DMS 273 (cell line): ENCODE measurements at regions not wholly inside any gene's neighbourhood (a gene's known extent, or its start where the extent isn't known, plus 50 kb on each side); places are given as distances from the start of the nearest gene placed in this dataset.
A peak's percentile ranks its signal among the peaks of the same experiment; 100 is the strongest.

Experiments used
- DNase-seq: peaks from one replicate; lab custom pipeline; 2025; ENCODE audit not compliant: unreplicated experiment; lab: John Stamatoyannopoulos, UW

DNA sequence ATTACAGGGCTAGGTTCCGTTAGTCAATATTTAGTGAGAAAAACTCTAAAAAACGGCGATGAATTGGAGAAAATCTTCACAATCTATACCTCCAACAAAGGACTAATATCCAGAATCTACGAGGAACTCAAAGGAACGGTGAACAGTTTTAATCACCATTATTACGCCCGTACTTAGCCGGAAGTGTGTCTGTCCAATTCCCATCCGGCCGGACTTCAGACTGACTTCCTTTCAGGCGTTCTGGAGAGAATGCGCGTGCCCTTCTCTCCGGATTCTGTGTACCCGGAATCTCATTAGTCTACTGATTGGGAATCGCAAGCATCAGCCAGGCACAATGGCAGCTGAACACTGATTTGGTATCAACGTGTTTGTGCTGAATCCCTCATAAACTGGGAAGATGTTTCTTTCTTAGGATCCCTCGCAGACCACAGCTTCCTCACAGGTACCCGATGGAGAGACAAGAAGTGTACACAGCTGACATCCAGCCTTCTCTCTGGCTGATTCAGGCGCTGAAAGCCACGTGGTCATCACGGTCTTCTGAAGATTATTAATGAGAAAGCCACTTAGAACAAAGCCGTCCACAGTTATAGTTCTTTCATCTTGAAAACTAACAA lies 239.9 kb downstream of the ZNF516 start:
- DNase-seq: no peak

DNA sequence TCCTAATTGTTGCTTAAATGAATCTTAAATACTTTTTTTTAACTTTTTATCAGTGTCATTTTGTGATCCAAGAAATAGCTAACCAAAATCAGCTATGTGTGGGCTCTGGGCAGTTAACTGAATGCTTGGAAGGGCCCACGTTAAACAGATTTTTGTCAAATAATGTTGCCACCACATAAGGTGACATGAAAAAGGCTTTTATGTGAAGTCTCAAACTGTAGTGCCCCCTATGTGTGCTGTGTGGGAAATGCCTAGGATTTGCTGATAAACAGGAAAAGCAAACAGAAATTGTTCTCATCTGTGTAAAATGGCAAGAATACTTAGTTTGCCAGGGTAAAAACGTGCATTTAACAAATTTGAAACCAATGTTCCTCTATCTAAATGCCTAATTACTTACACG lies 242.2 kb downstream of the ZNF516 start:
- DNase-seq: peak; percentile 12

DNA sequence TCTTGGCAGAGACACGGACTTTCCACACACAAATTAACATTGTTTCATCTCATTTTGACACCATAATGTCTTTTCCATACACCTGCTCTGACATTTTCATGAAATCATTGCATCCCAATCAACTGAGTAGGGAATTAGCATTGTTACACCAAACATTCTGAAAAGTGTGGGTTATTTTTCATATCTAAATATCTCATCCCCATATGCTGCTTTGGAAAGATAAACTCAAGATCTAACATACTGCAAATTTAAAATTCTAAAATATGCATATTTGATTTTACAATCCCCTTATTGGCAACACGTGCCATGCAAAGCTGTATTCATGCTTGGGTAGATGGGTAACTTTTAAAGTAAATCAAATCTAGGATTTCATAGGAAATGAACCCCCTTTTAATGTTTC lies 242.9 kb downstream of the ZNF516 start:
- DNase-seq: no peak

DNA sequence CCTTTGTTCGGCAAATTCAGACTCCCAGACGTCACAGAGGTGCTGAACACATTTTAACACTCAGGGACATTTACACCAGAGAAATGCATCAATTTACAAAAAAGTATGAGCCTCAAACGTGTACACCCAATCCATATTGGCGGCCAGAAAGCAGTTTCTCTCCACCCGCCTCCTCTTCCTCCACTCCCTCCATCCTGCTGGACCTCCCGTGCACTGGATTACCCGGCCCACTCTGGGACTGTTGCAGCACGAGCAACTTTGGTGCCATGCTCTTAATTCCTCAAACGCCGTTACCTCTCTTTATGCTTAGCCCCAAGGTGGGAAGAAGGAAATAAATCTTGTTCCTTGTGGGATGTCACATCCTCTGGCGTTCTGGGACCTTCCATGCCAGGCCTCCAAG lies 243.4 kb downstream of the ZNF516 start:
- DNase-seq: no peak

DNA sequence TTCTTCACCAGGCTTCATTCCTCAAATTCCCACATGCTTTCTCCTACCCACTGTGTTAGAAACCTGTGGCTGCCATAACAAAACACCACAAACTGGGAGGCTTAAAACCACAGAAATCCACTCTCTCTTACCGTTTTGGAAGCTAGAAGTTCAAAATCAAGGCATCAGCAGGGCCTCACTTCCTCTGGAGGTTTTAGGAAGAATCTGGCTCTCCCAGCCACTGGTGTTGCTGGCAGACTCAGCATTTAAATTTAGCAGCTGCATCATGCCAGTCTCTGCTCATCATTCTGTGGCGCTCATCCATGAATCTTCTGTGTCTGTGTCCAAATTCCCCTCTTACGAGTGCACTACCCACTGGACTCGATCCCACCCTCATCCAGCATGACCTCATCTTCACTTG lies 248.5 kb downstream of the ZNF516 start:
- DNase-seq: no peak

DNA sequence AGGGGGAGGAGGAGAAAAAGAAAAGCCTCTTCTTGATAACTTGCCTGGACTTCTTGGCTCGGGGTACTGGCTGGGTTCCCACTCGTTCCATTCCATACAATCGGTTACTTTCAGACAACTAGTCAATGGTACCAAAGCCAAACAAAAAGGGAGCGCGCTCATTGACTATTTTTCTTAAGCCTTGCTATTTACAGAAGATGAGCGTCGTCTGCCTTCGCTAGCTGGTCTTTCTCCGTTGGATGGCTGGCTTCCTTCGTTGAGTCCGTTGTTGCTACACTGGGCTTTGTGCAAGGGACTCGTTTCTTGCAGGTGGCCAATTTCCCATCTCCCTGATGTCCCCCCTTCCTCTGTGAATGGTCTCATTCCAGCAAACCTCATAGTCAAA lies 260.4 kb downstream of the ZNF516 start:
- no peak for DNase-seq

DNA sequence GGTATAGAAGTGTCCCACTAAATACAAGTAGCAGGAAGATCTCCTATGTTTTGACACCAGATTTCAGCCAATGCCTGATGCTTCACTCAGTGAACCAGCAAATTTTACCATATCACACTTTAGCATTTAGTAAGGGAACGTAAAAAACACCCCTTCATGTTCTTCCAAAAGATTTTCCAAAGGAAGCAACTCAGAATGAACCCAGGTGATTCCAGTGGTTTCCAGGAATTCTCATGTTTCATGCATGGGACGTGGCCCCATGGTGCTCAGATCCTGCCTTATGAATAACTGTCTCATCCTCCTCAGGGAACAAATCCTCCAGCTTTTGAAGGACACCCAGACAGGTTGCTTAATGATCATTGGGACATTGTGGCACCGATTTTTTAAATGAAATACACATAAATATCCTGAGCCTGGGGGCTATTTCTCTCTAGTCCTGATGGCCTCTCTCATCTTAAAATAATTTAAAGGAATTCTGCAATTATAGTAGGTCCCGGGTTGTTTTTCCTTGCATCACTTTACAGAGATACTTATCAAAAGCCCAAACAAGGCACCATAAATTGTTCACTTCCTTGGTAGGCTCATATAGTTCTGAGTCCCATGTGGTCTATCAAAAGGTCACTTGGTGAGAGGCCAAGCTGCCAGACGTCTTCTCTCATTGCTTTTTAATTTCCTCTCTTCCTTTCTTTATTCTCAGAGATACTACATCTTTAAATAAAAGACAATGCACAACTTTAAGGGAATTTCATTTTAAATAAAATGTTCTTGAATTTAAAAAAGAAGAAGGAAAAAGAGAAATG lies 261.0 kb downstream of the ZNF516 start:
- no peak for DNase-seq

DNA sequence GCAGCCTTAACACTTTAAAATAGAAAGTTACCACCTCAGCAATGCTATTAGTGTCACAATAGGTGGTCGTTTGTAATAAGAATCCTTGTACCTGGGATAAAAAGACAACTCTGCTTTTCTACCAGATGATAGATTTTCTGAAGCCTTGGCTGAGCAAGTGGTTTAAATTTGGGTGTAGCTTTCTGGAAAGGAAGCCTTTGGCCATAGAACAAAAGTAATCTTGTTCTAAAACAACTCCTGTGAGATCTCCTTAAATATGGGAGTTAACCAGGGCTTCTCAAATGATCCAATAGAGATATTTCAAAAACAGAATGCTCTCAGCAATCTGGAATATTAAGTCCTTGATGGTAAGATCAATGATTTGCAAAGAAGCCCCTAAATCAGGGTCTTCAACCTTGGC lies 261.6 kb downstream of the ZNF516 start:
- no peak for DNase-seq

DNA sequence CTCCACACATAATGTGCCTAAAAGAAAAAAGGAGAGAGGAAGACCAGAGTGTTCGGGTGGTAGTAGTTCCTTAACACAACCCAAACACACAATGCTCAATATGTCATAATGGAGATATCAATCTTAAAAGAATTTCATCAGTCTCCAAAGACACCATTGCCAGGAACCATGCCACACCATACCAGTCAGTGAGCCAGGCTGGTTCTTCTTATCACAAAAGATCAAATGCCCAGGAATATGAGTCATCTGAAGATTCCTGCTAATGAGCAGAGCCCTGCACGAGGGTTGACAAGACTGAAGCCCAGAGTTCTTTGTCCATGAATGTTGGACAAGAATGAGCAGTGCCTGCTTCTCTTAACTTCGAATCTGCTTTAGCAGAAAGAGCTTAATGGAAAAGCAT lies 262.3 kb downstream of the ZNF516 start:
- DNase-seq: no peak

DNA sequence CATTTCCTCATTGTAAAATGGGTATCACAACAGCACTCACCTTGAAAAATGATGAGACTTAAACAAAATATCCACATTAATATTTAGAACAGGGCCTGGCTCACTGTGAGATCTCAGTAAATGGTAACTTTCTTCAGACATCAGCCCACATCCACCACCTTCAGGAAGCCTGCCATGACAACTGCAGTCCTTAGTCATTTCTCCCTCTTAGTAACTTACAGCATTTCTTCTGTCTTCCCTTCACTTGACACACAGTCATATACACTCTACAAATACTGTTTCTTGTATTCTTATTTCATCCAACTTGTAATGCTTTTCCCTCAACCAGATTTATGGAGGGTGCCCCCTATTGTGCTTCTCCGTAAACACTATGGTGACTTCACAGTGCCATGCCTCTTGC lies 263.0 kb downstream of the ZNF516 start:
- no peak for DNase-seq

DNA sequence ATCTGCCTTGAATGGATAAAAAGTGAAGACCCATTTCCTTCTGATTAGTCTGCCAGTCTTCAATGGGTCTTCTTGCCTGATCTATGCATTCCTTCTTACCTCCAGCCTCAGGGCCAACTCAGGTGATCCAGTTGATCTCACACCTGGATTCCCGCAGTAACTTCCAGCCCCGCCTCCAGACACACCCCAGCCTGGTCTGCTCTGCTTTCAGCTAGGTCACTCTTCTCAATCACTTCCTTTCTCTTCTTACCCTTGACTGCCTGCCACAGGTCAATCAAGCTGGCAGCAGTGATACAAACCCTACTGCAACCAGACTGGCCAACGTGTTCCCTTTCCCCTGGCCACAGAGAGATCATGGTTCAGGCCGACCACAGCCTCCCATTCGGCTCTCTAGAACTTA lies 263.6 kb downstream of the ZNF516 start:
- no peak for DNase-seq

DNA sequence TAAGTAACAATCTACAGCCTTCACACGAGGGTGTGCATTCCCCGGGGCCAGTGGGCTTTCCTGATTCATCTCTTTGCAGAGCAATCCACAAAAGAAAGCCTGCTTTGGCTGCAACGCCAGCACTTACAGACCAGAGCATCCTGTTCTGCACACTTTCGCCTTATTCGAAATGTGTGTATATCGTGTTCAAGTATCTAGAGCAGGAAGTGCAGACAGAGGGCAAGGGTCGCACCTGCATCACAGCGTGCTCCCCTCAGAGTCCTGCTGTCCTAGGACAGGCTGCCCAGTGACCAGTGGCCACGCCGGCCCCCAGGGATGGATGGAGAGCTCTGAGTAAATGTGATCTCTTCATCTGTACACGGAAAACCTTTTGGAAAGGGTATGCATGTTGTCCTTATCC lies 264.3 kb downstream of the ZNF516 start:
- no peak for DNase-seq

DNA sequence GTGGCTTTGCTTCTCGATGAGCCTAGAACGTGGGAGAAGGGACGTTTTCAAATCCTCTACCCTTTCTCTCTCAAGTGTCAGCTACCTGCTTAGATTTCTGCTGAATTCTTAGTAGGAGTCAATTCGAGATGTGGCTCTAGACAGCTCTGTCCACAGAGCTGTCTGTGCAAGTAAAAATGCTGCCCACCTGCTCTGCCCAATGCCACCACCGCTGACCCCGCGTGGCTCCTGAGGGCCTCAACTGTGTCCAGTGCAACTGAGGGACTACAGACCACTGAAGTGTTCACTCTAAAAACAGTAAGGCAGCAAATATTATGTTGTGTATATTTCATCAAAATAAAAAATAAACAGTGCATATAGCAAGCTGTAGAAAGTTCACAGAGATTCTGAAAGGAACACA lies 266.3 kb downstream of the ZNF516 start:
- DNase-seq: no peak

DNA sequence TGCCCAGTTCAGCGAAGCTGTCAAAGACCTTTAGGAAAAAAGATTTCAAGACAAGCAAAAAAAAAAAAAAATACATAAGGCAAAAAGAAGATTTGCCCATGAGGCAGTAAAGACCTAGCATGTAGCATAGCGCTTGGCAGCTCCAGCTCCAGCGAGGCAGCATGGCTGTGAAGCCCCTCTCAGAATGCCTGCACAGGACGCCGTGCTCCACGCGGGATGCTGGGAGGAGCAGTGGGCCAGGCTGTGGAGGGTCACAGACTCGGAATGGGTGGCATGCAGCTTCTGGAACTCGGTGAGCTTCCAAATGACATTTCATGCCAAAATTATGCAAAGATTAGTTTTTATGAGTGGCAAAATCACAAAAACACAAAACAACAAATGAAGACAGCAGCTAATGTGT lies 267.3 kb downstream of the ZNF516 start:
- no peak for DNase-seq

DNA sequence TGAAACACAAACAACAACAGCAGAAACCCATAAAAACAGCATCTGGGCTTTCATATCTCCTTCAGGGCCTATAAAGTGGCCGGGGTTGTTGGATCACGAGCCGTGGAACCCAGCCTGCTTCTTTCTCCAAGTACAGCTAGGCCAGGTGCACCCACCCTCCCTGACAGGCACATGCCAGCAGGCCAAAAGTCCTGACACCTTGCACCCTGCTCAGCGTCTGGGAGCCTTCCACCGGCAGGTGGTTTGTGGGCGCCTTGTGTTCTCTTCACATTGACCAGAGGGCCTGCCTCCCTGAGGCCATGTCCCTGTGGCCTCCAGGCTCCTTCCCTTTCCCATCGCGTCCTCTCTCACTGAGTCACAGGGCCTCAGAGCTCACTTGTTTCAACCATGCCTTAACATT lies 271.6 kb downstream of the ZNF516 start:
- DNase-seq: no peak

DNA sequence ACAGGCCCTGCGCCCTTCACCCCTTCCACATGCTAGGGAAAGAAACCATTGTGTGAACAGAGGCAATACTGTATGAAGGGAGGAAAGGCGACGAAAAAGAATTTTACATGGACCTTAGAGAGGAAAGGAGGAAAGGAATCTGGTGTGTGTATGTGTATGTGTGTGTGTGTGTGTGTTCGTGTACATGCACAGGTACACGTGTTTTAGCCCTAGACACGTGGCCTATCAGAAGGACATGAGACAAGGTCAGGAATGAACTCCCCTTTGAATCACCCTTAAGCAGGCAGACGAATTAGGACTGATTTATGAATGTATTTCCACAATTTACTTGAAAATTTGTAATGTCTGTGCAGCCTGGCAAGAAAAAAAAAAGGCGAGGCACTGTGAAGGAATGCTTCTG lies 276.0 kb downstream of the ZNF516 start:
- DNase-seq: no peak

DNA sequence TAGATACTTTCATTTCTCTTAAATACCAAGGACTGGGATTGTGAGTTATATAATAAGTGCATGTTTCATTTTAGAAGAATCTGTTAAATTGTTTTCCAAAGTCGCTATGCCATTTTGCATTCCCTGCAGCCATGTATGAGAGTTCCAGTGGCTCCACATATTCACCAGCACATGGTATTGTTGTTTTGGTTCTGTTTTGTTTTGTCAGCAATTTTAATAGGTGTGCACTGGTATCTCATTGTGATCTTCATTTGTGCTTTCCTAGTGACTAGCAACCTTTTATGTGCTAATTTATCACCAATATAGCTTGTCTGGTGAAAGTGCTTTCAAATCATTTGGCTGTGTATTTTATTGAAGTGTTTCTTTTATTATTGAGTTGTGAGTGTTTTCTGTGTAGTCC lies 278.9 kb downstream of the ZNF516 start:
- no peak for DNase-seq

DNA sequence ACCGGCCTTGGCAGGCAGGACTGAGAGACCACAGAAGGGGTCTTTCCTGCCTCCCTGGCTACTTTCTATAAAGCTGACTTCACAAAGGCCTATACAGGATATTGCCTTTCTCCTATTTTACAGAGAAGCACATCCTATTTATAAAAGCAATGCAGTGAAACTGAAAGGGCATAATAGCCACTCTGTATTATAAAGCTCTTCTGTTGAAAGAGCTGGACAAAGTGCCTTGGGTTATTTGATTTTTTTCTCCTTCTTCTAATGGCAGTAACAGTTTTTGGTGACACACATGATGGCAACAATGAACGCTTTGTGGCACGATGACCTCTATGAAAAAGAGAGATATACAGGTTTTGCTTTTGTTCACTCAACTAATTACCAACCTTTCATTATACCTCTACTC lies 281.1 kb downstream of the ZNF516 start:
- DNase-seq: no peak

DNA sequence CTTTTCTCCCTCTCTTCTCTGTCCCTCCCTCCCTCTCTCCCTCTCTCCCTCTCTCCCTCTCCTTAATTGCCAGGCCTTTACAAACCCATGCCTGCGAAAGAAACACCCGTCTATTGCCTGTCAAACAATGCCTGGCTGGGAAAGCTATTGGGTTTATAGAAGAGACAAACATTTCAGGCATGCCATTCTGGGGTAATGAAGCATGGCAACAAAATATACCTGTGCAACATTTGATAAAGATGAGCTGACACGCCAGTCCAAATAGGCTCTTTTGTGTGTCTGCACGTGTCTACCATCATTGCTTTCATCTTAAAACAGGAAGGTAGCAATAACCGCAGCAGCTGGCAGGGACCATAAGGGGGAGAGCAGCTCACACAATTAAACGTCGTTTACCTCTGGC lies 282.1 kb downstream of the ZNF516 start:
- no peak for DNase-seq

DNA sequence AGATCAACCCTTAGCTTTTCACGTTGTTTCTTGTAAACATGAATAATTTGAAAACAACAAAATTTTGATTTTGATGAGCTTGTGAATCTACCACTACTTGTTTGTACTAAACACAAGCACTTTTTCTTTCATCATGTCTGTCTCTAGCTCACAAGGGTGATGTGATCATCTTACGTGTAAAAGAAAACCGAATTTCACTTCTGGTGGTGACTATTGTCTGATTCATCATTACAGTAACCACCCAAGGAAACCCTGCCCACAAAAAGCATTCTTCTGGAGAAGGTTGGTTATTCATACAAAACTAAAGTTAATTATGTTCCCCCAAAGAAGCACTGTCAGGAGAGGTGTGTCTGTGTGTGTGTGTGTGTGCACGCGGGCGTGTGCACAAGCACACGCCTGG lies 285.4 kb downstream of the ZNF516 start:
- DNase-seq: no peak

DNA sequence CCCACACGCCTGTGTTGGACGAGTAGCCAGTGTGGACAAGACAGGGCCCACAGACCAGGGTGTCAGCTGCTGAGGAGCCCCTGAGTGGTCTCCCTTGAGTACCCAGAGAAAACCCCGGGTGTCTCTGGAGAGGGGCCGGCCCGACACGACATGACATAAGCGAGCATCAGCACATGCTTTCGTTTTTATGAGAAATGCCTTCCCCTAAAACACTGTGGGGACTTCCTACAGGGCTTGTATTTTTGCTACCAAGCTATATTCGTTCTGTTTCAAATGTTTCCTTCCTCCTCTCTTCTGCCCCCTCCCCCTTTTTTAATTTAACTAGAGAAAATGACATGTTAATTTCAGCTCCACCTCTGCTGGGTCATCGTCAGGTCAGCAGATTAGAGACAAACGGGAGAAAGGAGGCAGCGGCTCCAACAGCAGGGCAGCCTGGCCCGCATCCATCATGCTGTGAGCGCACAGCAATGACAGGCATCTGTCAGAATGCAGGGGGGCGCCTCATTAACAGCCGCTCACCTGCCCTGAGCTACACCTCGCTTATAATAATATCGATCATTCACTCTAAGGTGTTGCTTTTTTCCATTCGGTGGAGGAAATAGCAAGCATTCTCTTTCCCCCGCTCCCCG lies 286.2 kb downstream of the ZNF516 start:
- no peak for DNase-seq

DNA sequence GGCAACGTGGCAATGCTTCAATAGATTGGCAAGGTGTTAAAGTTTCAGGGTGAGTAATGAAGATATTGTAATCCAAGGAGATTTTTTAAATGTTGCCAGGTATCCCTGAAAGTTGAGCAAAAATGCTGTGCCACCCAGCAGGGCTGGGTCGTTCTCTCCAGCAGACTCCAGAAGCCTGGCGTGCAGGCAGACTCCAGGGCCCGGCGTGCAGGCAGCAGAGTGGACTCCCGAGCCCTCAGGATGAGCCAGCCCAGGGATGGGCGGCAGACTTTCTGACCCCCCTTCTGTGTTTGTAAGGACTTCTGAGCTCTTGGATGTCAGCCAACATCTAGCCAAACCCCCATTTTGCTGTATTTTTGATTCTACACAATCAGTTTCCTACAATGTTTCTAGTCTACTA lies 289.1 kb downstream of the ZNF516 start:
- no peak for DNase-seq

DNA sequence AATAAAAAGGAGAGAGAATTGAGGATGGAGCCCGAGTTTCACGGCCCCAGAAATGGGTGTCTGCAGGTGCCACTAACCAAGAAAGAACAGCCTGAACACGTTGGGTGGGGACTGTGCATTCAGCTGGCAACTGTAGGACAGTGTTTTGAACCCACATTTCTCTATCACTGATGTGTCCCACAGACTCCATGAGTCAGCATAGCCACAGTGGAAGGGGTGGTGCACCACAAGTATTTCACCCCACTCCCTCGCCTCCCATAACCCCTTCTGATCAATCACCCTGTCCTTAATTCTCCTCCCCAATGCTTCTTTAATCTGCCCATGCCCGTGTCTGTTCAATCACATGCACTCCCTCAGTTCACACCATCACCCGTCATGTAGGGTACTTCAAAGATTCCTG lies 291.5 kb downstream of the ZNF516 start:
- no peak for DNase-seq
